ENCODE measurements at regions not wholly inside any gene's neighbourhood (a gene's known extent, or its start where the extent isn't known, plus 50 kb on each side); places are given as distances from the start of the nearest gene placed in this dataset.
"Not testable (repeated sequence)": the region's sequence is repeated elsewhere in the genome, so short reads cannot be mapped to it uniquely, and the experiment has no call there.

GRCh38 chr1:233819042-233819441 is 85.4 kb upstream of the SLC35F3 start:
- Histone ChIP-seq H3K27me3 (ENCODE audit: insufficient read depth, poor library complexity, severe bottlenecking) (peaks cover 6% of the 10 kb centered on the region), H3K4me3 (replicated peaks; ENCODE audit: insufficient read depth, low read length) (no peak overlapping the region), H3K27ac (replicated peaks) (no peak overlapping the region)
- DNase-seq (ENCODE audit: low read depth in 1 of 2, low spot score in 1 of 2), result no peak
- TF ChIP-seq CTCF (IDR thresholded peaks at IDR 0.05; ENCODE audit: insufficient read depth, low read length), result no peak
- TF ChIP-seq POLR2AphosphoS5 (IDR thresholded peaks at IDR 0.05; ENCODE audit: low read depth), result no peak
- no peak for TF ChIP-seq SPI1 (IDR thresholded peaks at IDR 0.05; ENCODE audit: borderline replicate concordance, low read depth)
- TF ChIP-seq GABPA (IDR thresholded peaks at IDR 0.05; ENCODE audit: low read depth), result no peak
- TF ChIP-seq REST (IDR thresholded peaks at IDR 0.05; ENCODE audit: insufficient replicate concordance, low read depth), result no peak

- H3K27ac ChIP-seq (replicated peaks); H3K4me3 ChIP-seq (replicated peaks; ENCODE audit: insufficient read depth, low read length); DNase-seq (ENCODE audit: low read depth in 1 of 2, low spot score in 1 of 2); H3K27me3 ChIP-seq (ENCODE audit: insufficient read depth, poor library complexity, severe bottlenecking): not testable (repeated sequence)
Measured at GRCh38 chr1:233824179-233824578, 80.3 kb upstream of the SLC35F3 start.

GRCh38 chr1:233827937-233828336 is 76.5 kb upstream of the SLC35F3 start:
- not testable (repeated sequence) for H3K4me3 ChIP-seq (replicated peaks; ENCODE audit: insufficient read depth, low read length); H3K27me3 ChIP-seq (ENCODE audit: insufficient read depth, poor library complexity, severe bottlenecking); H3K27ac ChIP-seq (replicated peaks); DNase-seq (ENCODE audit: low read depth in 1 of 2, low spot score in 1 of 2)

GRCh38 chr1:233828480-233828879 is 76.0 kb upstream of the SLC35F3 start:
- TF ChIP-seq REST (IDR thresholded peaks at IDR 0.05; ENCODE audit: insufficient replicate concordance, low read depth) (no peak), CTCF (IDR thresholded peaks at IDR 0.05; ENCODE audit: insufficient read depth, low read length) (no peak), GABPA (IDR thresholded peaks at IDR 0.05; ENCODE audit: low read depth) (no peak), SPI1 (IDR thresholded peaks at IDR 0.05; ENCODE audit: borderline replicate concordance, low read depth) (no peak), POLR2AphosphoS5 (IDR thresholded peaks at IDR 0.05; ENCODE audit: low read depth) (no peak)
- no peaks in the 10 kb centered on the region for H3K27me3 ChIP-seq (ENCODE audit: insufficient read depth, poor library complexity, severe bottlenecking)
- no peak for DNase-seq (ENCODE audit: low read depth in 1 of 2, low spot score in 1 of 2)
- no peak overlapping the region for H3K27ac ChIP-seq (replicated peaks)
- H3K4me3 ChIP-seq (replicated peaks; ENCODE audit: insufficient read depth, low read length), result no peak overlapping the region

- DNase-seq (ENCODE audit: low read depth in 1 of 2, low spot score in 1 of 2), result no peak
- no peaks in the 10 kb centered on the region for H3K27me3 ChIP-seq (ENCODE audit: insufficient read depth, poor library complexity, severe bottlenecking)
- H3K4me3 ChIP-seq (replicated peaks; ENCODE audit: insufficient read depth, low read length), result no peak overlapping the region
- no peak overlapping the region for H3K27ac ChIP-seq (replicated peaks)
- TF ChIP-seq SPI1 (IDR thresholded peaks at IDR 0.05; ENCODE audit: borderline replicate concordance, low read depth) (no peak), GABPA (IDR thresholded peaks at IDR 0.05; ENCODE audit: low read depth) (no peak), REST (IDR thresholded peaks at IDR 0.05; ENCODE audit: insufficient replicate concordance, low read depth) (no peak), POLR2AphosphoS5 (IDR thresholded peaks at IDR 0.05; ENCODE audit: low read depth) (no peak)
Measured at GRCh38 chr1:233834609-233835008, 69.9 kb upstream of the SLC35F3 start.

GRCh38 chr1:233838207-233838606 is 66.3 kb upstream of the SLC35F3 start:
- not testable (repeated sequence) for H3K4me3 ChIP-seq (replicated peaks; ENCODE audit: insufficient read depth, low read length); DNase-seq (ENCODE audit: low read depth in 1 of 2, low spot score in 1 of 2); H3K27me3 ChIP-seq (ENCODE audit: insufficient read depth, poor library complexity, severe bottlenecking); H3K27ac ChIP-seq (replicated peaks)
